Breast epithelium (tissue), 3 donors: ENCODE measurements at regions not wholly inside any gene's neighbourhood (a gene's known extent, or its start where the extent isn't known, plus 50 kb on each side); places are given as distances from the start of the nearest gene placed in this dataset.

Experiments used
- CTCF ChIP-seq, 3 donors: fragments of 450-650 bp; IDR thresholded peaks; one replicate each; pipeline ENCODE4 v1.5.1; 2016 to 2017; ENCODE audit warnings: antibody characterized with exemption in 3 of 3, mild to moderate bottlenecking in 3 of 3, moderate library complexity in 3 of 3
- POLR2A ChIP-seq: fragments of 450-650 bp; IDR thresholded peaks from one replicate; pipeline ENCODE4 v1.6.1; 2016; ENCODE audit warnings: antibody characterized with exemption, mild to moderate bottlenecking, moderate library complexity
- POLR2AphosphoS5 ChIP-seq, 3 donors: sonication (generic); formaldehyde crosslinking; IDR thresholded peaks; one replicate each; pipeline ENCODE4 v1.6.1; 2017; ENCODE audit warnings: antibody characterized with exemption in 3 of 3

- TF ChIP-seq CTCF (IDR thresholded peaks at IDR 0.05) (no peak), POLR2AphosphoS5 (IDR thresholded peaks at IDR 0.05) (no peak), POLR2A (no peak)
These were observed 64.1 kb downstream of the DNTTIP2 start for GRCh38 chr1:93814795-93815340.
